Neural cell (in vitro differentiated cells): ENCODE measurements at regions not wholly inside any gene's neighbourhood (a gene's known extent, or its start where the extent isn't known, plus 50 kb on each side); places are given as distances from the start of the nearest gene placed in this dataset.

Experiments
- H2AFZ ChIP-seq: fragments of 200-600, 300-800 bp; sonication (generic), shearing (Covaris generic); 2 replicates; pipeline ENCODE4 v1.6.0; 2014; ENCODE audit warnings: low read depth, mild to moderate bottlenecking, antibody characterized with exemption, low read length, moderate library complexity
- H3F3A ChIP-seq: fragments of 200-600 bp; shearing (Covaris generic); 2 replicates; pipeline ENCODE4 v1.6.1; 2016; ENCODE audit warnings: mild to moderate bottlenecking, moderate library complexity, mixed read lengths, antibody characterized with exemption, low read length; ENCODE audit not compliant: insufficient read depth, poor library complexity, severe bottlenecking
- H3K27ac ChIP-seq: fragments of 200-600, 300-800 bp; sonication (generic), shearing (Covaris generic); 2 replicates; pipeline ENCODE4 v1.5.1; 2014; ENCODE audit warnings: mild to moderate bottlenecking, low read length, moderate library complexity
- H3K27me3 ChIP-seq: fragments of 300-800, 200-600 bp; sonication (generic), shearing (Covaris generic); 2 replicates; pipeline ENCODE4 v1.6.0; 2014; ENCODE audit warnings: mild to moderate bottlenecking, low read depth, low read length, moderate library complexity; ENCODE audit not compliant: insufficient read depth
- H3K36me3 ChIP-seq: fragments of 300-800, 200-600 bp; sonication (generic), shearing (Covaris generic); 2 replicates; pipeline ENCODE4 v1.5.1; 2014; ENCODE audit warnings: mild to moderate bottlenecking, antibody characterized with exemption, low read length, moderate library complexity; ENCODE audit not compliant: insufficient read depth
- H3K4me2 ChIP-seq: fragments of 300-800, 200-600 bp; sonication (generic), shearing (Covaris generic); 2 replicates; pipeline ENCODE4 v1.6.0; 2014; ENCODE audit warnings: mild to moderate bottlenecking, low read length
- H3K4me3 ChIP-seq: fragments of 300-800, 200-600 bp; sonication (generic), shearing (Covaris generic); 2 replicates; pipeline ENCODE4 v1.5.1; 2014; ENCODE audit warnings: mild to moderate bottlenecking, low read length, moderate library complexity
- H3K79me2 ChIP-seq: fragments of 200-600 bp; shearing (Covaris generic); replicated peaks from 2 replicates; pipeline ENCODE4 v1.6.0; 2014; ENCODE audit warnings: mild to moderate bottlenecking, low read length, moderate library complexity; ENCODE audit not compliant: insufficient read depth
- H3K9ac ChIP-seq: fragments of 300-800, 200-600 bp; sonication (generic), shearing (Covaris generic); 2 replicates; pipeline ENCODE4 v1.6.1; 2016; ENCODE audit warnings: mild to moderate bottlenecking, low read length, mixed read lengths
- H3K9me2 ChIP-seq: fragments of 200-600 bp; shearing (Covaris generic); 2 replicates; pipeline ENCODE4 v1.6.1; 2016; ENCODE audit warnings: mild to moderate bottlenecking, low read length, mixed read lengths; ENCODE audit not compliant: insufficient read depth
- H3K9me3 ChIP-seq: fragments of 200-600, 300-800 bp; sonication (generic), shearing (Covaris generic); 2 replicates; pipeline ENCODE4 v1.6.1; 2016; ENCODE audit warnings: mild to moderate bottlenecking, mixed run types, low read length, moderate library complexity, mixed read lengths
- H4K20me1 ChIP-seq: fragments of 200-600 bp; shearing (Covaris generic); 2 replicates; pipeline ENCODE4 v1.6.1; 2016; ENCODE audit warnings: mild to moderate bottlenecking, mixed run types; ENCODE audit not compliant: insufficient read depth
- CTCF ChIP-seq: fragments of 450-650 bp; IDR thresholded peaks from 2 replicates; pipeline ENCODE4 v1.5.1; 2014; ENCODE audit warnings: antibody characterized with exemption, mild to moderate bottlenecking, moderate library complexity; ENCODE audit not compliant: poor library complexity, severe bottlenecking
- EP300 ChIP-seq: fragments of 450-650 bp; conservative IDR thresholded peaks from 2 replicates; pipeline ENCODE4 v1.6.1; 2014; ENCODE audit warnings: antibody characterized with exemption, mild to moderate bottlenecking, moderate library complexity; ENCODE audit not compliant: poor library complexity, severe bottlenecking
- EZH2 ChIP-seq: fragments of 200-600, 300-800 bp; shearing (Covaris generic), sonication (generic); IDR thresholded peaks from 2 replicates; pipeline ENCODE4 v1.6.1; 2014; ENCODE audit warnings: antibody characterized with exemption, low read length, borderline replicate concordance, mild to moderate bottlenecking; ENCODE audit not compliant: insufficient read depth, poor library complexity, severe bottlenecking
- MXI1 ChIP-seq: fragments of 450-650 bp; conservative IDR thresholded peaks from 2 replicates; pipeline ENCODE4 v1.6.1; 2014; ENCODE audit warnings: antibody characterized with exemption, mild to moderate bottlenecking; ENCODE audit not compliant: poor library complexity, severe bottlenecking
- POLR2AphosphoS5 ChIP-seq: IDR thresholded peaks from 2 replicates; pipeline ENCODE4 v1.6.1; 2012
- RAD21 ChIP-seq: fragments of 450-650 bp; conservative IDR thresholded peaks from 2 replicates; pipeline ENCODE4 v1.6.1; 2014; ENCODE audit warnings: antibody characterized with exemption, mild to moderate bottlenecking, moderate library complexity
- REST ChIP-seq: IDR thresholded peaks from 2 replicates; pipeline ENCODE4 v1.6.1; 2012; ENCODE audit warnings: borderline replicate concordance
- SMC3 ChIP-seq: fragments of 450-650 bp; conservative IDR thresholded peaks from 2 replicates; pipeline ENCODE4 v1.6.1; 2014; ENCODE audit warnings: antibody characterized with exemption, mild to moderate bottlenecking, moderate library complexity; ENCODE audit not compliant: poor library complexity
- TAF1 ChIP-seq: IDR thresholded peaks from 2 replicates; pipeline ENCODE4 v1.6.1; 2012; ENCODE audit warnings: low read depth

DNA sequence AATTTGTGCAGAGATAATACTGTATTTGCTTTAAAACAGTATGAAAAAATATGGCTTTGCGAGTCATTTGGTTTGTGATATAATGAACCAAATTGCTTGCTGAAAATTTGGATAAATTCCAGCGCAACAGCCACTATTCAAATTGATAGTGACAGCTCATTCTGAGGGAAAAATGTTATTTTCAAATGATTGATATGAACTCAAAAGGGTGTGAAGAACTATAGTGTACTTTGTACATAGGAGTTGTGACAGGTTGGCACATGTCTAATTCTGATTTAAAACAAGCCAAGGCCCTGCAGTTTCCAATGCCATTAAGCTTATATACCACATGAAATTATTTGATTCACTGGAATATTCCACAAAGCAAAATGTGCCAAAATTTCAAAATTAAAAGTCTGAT is 1628.9 kb upstream of the AGA start:
- no peaks in the 10 kb centered on the region for H3K27me3 ChIP-seq
- H3K36me3 ChIP-seq: no peaks in the 10 kb centered on the region
- no peaks in the 10 kb centered on the region for H3F3A ChIP-seq
- no peaks in the 10 kb centered on the region for H3K9me3 ChIP-seq
- no peaks in the 10 kb centered on the region for H4K20me1 ChIP-seq
- no peak overlapping the region for H3K9ac ChIP-seq
- H3K4me2 ChIP-seq: no peak overlapping the region
- no peak overlapping the region for H3K4me3 ChIP-seq
- H3K9me2 ChIP-seq: no peaks in the 10 kb centered on the region
- TF ChIP-seq MXI1: no peak
- TF ChIP-seq EZH2: no peak
- TF ChIP-seq EP300: peak; percentile 86
- peak; percentile 49 for TF ChIP-seq POLR2AphosphoS5
- no peak for TF ChIP-seq RAD21
- no peak for TF ChIP-seq SMC3
- no peaks in the 10 kb centered on the region for H3K79me2 ChIP-seq
- H3K27ac ChIP-seq: no peak overlapping the region
- no peak overlapping the region for H2AFZ ChIP-seq

- Histone ChIP-seq H3K9ac (no peak overlapping the region), H3K27me3 (no peaks in the 10 kb centered on the region), H4K20me1 (no peaks in the 10 kb centered on the region), H3K27ac (no peak overlapping the region), H3K4me3 (no peak overlapping the region), H3F3A (no peaks in the 10 kb centered on the region), H2AFZ (no peak overlapping the region), H3K36me3 (no peaks in the 10 kb centered on the region), H3K9me2 (no peaks in the 10 kb centered on the region), H3K79me2 (no peaks in the 10 kb centered on the region), H3K9me3 (no peaks in the 10 kb centered on the region), H3K4me2 (no peak overlapping the region)
- TF ChIP-seq SMC3: no peak
- TF ChIP-seq MXI1: no peak
- TF ChIP-seq REST: no peak
- TF ChIP-seq POLR2AphosphoS5: no peak
- TF ChIP-seq CTCF: no peak
- TF ChIP-seq EZH2: no peak
- TF ChIP-seq RAD21: no peak
- no peak for TF ChIP-seq EP300
- no peak for TF ChIP-seq TAF1
These were observed 1634.6 kb upstream of the AGA start for GRCh38 chr4:179076865-179077264.
